Tongue (tissue), 1 donor: ENCODE measurements at regions not wholly inside any gene's neighbourhood (a gene's known extent, or its start where the extent isn't known, plus 50 kb on each side); places are given as distances from the start of the nearest gene placed in this dataset.
A peak's percentile ranks its signal among the peaks of the same experiment; 100 is the strongest.

Experiments
- DNase-seq: peaks from one replicate; pipeline ENCODE4 v3.0.0-alpha.2; 2015

DNA sequence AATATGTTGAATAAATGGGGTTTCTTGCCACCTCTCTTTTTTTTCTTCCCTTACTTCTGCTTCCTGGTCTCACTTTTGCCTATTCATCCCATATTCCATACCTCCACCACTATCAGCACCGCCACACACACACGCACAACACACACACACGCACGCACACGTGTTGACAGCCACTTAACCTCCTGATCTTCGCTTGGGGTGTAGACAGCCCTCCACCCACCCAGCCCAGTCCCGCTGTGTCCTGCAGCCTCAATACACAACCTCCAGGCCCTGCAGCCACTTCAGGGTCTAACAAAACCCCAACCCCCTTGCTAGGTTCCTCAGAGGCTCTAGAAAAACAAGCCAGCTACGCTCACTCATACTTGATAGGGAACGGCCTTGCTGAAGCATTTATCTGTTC, 72.3 kb downstream of the LINC00237 start:
- DNase-seq: no peak

DNA sequence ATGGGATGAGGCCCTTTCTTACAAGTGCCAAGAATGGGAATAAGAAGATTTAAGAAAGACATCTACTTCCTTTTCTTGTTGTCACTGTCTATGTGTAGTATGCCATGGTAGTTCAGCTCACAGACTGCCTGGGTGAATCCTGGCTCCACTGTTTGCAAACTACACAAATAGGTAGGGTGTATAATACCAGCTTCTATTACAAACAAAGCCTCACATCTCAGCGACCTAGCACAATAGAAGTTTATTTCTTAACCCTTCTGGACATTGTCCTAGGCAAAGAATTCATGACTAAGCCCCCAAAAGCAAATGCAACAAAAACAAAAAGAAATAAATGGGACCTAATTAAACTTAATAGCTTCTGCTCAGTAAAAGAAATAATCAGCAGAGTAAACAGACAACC, 74.5 kb downstream of the LINC00237 start:
- DNase-seq: no peak

DNA sequence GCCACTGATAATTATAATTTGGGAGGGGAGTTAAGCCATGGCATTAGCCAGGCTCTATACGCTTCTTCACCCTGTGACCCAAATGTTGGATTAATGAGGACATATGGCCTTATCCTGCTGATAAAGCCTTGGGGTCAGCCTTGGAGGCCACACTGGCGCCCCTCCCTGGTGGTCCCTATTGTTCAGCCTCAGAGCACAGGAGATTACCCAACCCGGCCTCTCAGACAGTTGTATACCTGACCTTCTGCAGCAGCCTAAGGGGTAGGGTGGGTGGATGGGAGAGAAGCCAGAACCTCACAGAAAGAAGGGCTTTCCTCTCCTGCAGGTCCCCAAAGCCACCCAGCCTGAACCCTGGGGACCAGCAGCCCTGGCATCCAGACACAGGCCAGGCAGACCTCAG, 76.8 kb downstream of the LINC00237 start:
- no peak for DNase-seq

DNA sequence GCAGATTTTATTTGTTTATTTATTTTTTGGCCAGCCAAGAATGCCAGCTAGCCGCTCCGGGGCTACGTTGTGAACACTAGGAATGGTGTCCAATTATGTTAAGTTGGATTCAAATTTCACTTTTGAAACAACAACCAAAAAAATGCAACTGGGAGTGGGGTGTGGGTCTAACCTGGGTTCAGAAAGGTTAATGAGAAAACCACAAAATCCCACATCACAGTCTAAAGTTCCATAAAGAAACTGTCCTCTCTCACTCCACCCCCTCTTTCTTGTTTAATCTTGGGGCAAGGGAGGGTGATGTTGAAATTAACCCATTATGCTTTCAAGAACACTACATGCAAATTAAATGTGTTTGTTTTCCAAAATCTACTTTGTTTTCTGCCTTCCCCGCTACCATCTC, 77.2 kb downstream of the LINC00237 start:
- no peak for DNase-seq

DNA sequence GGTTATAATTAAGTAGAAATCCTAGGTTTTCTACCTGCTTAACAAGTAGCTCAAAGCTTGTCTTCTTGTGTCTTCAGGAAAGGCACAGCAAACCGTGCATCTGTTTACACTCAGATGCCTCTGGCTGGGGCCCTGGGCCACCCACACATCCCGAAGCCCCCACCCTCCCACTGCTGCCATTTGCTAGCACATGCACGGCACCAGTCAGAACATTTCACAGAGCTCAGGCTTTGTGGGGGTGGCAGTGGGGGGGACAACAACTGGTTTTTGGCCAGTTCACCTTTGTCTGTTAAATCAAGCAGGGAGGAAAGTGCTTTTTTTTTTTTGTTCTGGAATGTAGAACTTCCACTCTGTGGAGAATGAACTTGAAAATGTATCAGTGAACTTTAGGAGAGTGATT, 77.7 kb downstream of the LINC00237 start:
- DNase-seq: no peak

DNA sequence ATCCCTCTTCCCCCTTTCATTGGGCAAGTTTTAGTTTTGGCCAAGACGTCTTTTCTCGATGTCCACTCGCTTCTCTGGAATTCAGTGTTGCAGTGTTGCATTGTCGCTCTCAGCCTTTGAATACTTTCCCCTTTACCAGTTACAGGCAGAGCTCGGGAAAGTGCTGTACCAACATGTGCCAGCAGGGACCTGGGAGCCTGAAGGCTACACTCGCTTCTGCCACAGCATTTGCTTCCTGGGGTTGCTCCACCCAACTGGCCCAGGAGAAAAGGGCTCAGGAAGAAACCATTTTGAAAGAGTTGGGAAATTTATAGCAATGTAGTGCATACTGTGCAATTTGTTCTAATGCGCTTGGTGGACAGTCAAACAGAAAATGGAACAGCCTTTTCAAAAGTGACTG, 78.6 kb downstream of the LINC00237 start:
- DNase-seq: peak; percentile 11

DNA sequence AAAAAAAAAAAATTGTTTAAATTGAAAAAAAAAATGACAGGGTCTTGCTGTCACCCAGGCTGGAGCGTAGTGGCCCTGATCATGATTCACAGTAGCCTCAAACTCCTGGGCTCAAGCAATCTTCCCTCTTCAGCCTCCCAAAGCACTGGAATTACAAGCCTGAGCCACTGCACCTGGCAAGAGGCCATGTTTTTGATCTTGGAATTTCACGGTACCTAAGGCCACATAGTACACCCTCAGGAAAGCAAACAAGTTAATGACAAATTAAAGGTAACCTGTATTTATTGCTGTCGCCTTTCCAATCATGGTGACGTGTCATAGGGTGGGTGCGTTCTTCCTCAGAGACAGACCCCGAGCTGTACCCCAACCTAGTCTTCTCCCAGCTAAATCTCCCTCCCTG, 79.2 kb downstream of the LINC00237 start:
- no peak for DNase-seq

DNA sequence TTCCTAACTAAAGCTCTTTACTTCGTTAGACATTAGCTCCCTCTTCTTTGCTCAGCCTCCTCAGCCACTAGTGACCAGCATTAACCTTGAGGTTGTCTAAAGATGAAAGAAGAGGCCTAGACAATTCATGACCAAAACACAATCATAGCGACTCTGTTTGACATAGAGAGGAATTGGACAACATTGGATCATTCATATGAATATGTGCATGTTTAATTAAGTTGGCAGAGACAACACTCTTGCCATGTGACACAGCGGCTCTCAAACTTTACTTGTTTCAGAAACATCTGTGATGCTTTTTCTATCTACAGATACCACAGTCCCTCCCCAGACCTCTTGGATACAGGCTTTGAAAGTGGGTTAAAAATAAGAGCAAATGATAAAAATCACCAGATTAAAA, 81.7 kb downstream of the LINC00237 start:
- no peak for DNase-seq

DNA sequence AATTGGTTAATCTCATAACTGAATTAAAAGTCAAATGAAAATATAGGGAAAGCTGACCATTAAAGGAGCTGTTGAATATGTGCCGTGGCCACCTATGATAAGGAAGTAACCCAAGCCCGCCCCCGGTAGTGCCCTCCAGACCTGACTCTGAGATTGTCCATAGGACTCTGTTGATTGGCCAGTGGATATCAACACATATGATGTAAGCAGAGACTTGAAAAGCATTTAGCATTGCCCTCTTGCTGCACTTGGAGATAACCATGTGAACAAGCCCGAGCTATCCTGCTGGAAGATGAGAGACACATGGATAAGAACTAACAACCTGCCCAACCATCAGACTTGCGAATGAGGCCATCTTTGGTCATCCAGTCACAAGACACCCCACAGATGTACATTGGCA, 83.2 kb downstream of the LINC00237 start:
- no peak for DNase-seq

DNA sequence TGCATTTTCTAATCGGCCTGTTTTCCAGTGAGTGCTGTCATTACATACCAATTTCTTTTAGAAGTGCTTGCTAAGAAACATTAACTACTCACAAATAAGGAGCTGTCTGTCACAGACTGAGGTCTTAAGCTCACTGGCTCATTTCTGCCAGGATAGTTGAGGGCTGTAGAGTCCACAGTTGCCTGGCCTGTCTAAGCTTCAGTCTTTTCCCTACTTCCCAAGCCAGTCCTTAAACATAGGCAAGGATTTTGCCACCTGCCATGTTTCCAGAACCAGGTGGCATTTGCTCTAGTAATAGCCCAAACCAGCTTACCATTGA, 84.7 kb downstream of the LINC00237 start:
- no peak for DNase-seq

DNA sequence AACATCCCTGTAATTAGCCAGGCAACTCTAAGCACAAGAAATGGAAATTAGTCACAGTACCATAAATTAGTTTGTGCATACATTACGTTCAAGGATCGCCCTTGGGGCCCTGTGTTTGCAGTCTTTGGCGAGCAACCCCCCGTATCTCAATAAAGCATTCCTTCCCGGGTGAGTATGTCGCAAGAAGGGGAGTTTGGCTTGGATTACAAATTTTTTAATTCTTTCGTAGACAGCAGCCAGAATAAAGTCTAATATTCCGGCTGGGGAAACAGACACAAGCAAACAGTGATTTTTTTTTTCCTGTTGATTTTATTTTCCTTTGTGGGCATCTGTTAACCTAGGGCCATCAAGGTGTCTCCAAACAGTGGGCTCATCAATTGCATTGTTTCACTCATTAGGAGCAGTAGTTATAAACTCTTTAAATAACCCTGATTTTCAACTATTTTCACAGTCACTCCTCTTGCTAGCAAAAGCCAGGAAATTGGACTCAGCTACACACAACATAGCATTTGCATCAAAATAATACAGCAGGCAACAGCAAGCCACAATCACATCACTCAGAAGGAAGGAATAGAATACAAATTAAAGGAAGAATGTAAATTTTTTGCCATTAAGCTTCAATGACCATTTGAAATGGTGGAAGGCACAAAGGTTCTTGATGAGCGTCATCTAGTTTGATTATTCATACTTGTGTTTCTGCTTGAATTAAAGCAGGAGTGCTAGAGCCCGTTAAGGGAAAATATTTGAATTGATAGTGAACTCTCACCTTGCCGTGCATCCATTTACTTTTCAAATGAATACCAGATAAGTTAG, 85.3 kb downstream of the LINC00237 start:
- DNase-seq: no peak

DNA sequence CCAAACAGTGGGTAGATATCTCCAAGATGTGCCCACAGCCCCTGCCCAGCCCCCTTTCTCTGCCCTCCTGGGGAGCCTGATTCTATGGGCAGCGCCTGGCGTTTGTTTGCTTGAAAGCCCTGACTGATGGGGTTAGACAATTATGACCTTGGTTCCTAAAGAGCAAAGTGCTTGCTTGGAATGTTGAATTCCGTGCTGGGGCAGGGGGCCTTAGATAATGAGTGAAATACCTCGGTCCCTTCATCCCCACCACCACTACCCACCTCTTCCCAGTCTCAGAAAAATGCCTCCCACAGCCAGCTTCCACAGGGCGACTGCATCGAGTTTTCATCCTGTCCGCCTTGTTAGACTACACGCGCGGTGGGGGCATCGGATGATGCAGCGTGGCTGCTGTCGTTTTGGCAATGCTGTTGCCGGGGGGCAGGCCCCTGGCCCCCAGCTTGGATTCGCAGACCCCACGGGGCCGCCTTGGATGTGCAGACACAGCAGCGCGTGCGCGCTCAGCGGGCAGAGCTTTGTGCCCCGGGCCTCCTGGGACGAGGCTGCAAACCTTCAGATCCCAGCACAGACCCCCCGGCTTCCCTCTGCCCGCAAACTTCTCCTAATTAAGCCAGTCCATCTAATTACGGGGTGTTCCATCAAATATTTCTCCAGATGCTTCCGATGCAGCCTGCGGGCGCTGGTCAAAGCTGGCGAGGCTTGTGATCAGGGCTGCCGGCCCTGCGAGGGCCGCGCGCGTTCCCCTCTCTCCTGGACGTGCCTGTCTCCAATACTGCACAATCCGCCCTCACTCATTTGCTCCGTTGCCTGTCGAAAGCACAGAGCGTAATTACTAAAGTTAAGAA, 86.1 kb downstream of the LINC00237 start:
- DNase-seq: no peak

DNA sequence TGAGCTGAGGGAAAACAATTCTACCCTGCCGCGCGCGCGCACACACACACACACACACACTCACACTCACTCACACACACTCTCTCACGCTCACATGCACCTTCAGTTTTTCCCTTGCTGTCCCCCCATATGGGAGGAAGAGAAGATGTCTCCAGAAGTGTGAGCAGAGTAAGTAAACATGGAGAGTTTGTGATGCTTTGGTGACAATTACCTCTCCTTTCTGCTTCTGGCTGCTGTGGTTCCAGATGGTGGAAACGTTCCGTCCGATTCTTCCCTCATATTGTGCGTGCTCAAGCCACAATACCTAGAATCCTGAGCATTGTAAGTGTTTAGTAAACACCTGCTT, 86.7 kb downstream of the LINC00237 start:
- DNase-seq: no peak

DNA sequence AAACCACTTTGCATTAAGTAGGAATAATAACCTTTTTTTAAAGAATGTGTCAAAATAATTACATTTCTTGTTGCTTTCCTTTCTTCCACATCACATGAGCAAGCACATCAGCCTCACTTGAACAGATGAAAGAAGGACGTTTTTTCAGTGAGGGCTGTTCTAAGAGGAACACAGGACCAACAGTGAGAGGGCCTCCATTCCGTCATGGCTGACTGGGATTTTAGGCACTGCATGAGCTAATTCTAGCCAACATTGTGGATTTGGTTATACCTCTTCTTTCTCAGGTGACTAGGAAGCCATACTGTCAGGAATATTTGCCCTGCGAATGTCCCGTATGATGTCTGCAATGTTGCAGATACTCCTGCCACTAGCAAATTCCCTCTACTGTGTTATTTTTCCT, 87.6 kb downstream of the LINC00237 start:
- DNase-seq: no peak

DNA sequence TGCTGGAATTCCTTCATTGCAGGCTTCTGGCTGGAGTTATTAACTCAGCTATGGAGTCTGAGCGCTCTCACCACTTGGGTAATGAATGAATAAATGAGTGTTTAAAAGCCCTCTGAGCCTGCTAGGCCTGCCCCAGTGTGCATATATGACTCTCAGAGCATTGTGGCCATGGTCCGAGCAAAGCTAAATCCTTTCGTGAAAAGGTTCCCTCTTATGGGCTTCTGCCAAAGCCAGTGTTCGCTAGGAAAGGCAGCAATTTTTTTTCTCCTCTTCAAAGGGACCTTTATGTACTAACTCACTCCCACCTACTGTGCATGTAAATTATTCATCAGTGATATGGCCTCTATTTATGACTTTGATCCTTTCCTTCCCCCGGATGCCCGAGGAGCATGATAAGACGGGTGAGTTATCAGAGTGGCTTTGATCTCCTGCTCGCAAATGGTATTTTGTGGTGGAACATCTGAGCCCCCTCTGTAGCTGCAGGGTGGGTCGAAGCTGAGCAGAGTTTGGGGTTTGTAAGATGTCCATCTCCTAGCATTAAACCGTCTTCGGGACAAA, 88.6 kb downstream of the LINC00237 start:
- no peak for DNase-seq

DNA sequence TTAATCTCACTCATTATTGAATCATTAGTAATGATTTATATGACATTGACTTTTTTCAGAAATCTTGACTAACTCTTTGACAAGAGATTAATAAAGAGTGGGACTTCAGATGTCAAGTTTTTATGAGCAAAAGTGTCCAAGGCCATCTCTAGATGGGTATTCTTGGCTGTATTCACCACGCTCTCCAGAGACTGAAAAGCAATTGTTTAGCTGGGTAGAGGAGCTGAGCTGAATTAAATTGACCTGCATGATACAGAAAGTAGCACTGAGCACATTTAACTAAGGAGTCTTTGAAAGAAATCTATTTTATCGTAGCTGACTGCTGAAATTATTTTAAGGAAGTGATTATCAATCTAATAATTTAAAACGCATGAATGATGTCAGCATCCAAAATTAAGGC, 89.4 kb downstream of the LINC00237 start:
- no peak for DNase-seq

DNA sequence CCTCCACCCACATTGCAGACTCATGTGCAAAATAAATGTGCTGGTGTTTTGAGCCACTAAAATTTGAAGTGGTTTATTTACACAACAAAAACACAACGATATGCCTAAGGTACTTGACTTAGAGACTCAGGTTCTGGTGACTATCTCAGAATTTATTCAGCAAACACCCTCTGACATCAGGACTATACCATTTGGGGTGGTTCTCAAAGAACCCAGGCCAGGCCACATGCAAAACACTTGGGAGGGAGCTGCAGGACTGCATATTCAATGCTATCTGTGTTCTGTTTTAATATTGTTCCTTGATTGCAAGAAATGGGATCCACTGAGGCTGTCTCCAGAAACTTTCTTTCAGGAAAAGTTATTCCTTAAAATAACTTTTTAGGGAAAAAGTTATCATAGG, 91.6 kb downstream of the LINC00237 start:
- no peak for DNase-seq

DNA sequence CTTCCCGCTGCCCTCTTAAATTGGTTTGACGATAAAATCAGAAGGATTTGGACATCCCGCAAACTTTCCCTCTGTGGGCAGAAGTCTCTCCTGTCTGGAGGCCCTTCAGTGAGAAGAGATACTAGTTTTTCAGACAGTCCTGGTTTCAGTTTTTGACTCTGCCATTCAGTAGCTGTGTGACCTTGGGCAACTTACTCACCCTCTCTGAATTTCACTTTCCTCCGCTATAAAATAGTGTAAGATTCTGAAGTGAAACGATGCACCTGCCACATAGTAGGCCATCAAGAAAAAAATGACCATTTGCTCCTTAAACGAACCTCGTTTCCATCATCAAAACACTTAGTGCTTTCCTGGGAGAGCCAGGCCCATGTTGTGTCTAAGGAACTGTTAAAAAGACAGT, 97.2 kb downstream of the LINC00237 start:
- DNase-seq: no peak

DNA sequence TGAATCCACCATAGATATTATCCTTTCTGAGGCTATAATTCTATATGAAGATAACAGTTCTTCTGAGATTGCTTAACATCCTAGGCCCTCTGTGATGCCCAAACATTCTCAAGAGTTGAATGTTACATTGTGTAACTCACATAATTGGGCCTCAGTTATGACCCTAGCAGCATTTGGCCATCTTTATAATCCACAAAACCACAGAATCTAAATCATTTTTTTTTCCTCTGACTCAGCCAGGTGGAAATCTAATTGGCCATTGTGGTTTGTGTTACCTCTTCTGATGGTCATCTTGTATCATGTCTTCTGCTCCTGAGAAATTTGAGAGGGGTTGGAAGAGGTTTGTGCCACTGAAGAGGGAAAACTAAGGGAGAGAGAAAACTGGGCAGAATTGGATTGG, 99.5 kb downstream of the LINC00237 start:
- no peak for DNase-seq

DNA sequence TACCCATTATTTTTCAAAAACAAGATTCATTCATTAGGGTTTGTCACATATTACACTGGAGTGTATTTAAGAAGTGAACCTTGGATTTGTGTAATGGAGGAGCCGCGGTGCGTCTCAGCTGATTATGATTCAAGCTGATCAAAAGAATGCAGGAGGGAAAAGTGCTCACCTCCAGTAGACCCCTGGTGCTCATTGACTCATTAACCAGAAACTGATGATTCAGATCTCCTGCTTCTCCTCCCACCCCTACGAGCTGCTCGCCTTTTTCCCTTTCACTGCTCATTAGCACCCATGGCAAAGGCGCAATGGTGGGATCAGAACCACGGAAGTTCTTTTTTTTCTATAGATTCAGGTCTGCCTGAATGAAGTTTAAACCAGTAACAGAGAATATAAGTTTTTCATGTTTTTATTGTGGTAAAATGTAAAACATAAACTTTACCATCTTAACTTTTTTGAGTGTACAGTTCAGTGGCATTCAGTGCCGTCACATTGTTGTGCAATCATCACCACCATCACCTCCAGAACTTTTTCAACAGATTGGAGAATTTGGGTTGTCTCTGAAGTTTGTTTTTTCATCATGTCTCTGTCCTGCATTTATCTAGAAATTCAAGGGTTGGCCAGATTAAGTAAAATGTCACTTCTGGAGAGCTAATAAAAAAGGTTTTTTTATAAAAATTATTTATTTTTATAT, 101.6 kb downstream of the LINC00237 start:
- no peak for DNase-seq

DNA sequence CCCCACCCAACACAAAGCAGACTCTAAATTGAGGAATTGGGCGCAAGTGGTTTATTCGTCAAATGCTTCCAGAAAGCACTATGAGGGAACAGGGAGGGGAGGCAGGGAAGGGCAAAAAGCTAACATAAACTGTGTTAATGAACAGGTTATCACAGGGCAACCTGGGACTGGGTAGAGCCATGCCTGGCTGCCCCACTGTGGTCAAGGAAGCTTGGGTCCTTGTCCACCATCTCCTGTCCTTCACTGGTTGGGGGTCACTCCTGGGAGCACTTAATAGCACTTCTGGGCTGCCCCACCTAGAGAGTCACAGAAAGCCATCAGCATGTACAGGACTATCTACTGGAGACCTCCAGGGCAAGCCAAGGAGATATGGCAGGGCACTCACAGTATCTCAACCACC, 102.3 kb downstream of the LINC00237 start:
- DNase-seq: no peak

DNA sequence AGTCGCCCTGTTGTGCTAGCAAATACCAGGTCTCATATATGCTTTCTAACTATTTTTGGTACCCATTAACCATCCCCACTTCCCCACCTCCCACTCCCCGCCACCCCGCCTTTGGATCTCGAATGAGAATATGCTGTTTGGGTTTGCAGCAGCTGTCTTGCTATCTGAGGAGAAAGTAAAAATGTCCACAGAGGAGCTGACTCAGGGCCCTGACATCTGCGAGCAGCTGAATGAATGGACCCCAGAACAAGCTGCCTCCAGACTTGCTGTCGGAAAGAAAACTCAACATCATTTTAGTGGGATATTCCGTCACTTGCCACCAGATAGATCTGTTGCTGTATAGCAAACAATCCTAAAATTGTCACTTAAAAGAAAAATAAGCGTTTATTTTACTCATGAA, 103.7 kb downstream of the LINC00237 start:
- peak; percentile 25 for DNase-seq

DNA sequence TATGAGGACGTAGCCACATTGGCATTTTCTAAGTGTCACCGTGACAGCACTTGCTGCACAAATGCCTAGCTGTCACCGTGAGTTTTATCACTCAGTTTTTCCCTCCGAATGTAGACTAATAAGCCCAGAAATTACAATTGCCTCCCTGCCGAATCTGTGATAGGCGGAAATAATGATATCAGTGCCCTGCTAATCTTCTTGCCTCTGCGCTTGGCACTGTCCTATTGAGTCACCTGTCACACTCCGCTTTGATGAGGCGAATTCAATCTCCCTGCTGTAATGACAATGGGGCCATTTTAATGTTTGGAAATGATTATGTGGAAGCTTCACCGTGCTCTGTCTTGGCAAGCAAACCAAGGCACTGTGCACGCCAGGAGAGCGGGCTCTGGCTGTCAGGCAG, 112.8 kb downstream of the LINC00237 start:
- peak; percentile 42 for DNase-seq
